Activated B cell treated with CpG ODN at 0.5 μM for 24 hours (primary cell): ENCODE measurements at regions not wholly inside any gene's neighbourhood (a gene's known extent, or its start where the extent isn't known, plus 50 kb on each side); places are given as distances from the start of the nearest gene placed in this dataset.
"Not testable (repeated sequence)": the region's sequence is repeated elsewhere in the genome, so short reads cannot be mapped to it uniquely, and the experiment has no call there.

Experiments
- ATAC-seq: fragments of 200-7000 bp; cut with Tn5 transposase; one replicate; pipeline ENCODE4 v1.10.0; 2021; ENCODE audit warnings: low read depth, mild to moderate bottlenecking, moderate library complexity
- CTCF ChIA-PET: fragments of 350-600 bp; sonication (Branson Sonifier 250); formaldehyde crosslinking; loops from one replicate; lab custom pipeline; 2021; ENCODE audit warnings: antibody characterized with exemption; lab: Charles Lee
- POLR2A ChIA-PET: fragments of 350-600 bp; sonication (Branson Sonifier 250); formaldehyde crosslinking; loops from one replicate; lab custom pipeline; 2021; ENCODE audit warnings: antibody characterized with exemption; lab: Charles Lee
- DNase-seq: peaks from one replicate; pipeline ENCODE4 v3.0.0; 2022
- H3K27ac Mint-ChIP-seq: one replicate; pipeline ENCODE4 v1.8.0; 2020; ENCODE audit warnings: mixed read lengths
- H3K27me3 Mint-ChIP-seq: one replicate; pipeline ENCODE4 v1.8.0; 2021; ENCODE audit warnings: mixed read lengths
- H3K36me3 Mint-ChIP-seq: one replicate; pipeline ENCODE4 v1.8.0; 2021; ENCODE audit warnings: low read depth, mixed read lengths
- H3K4me1 Mint-ChIP-seq: one replicate; pipeline ENCODE4 v1.8.0; 2021; ENCODE audit warnings: mixed read lengths
- H3K4me3 Mint-ChIP-seq: one replicate; pipeline ENCODE4 v1.8.0; 2020; ENCODE audit warnings: mild to moderate bottlenecking, mixed read lengths
- H3K9me3 Mint-ChIP-seq: one replicate; pipeline ENCODE4 v1.8.0; 2020; ENCODE audit warnings: mixed read lengths
- CTCF ChIP-seq: fragments of 200-600 bp; IDR thresholded peaks from one replicate; pipeline ENCODE4 v1.8.0; 2022; ENCODE audit warnings: antibody characterized with exemption, mild to moderate bottlenecking
- intact Hi-C: fragments of 100-400 bp; cut with micrococcal nuclease; formaldehyde crosslinking; loops from one replicate; pipeline ENCODE4 v1.15.1; 2024

- POLR2A ChIA-PET, result no interaction called here
- Mint-ChIP-seq H3K4me3 (no peak overlapping the region), H3K9me3 (peaks cover 5% of the 10 kb centered on the region), H3K36me3 (no peaks in the 10 kb centered on the region), H3K27me3 (peaks cover 4% of the 10 kb centered on the region), H3K27ac (no peak overlapping the region), H3K4me1 (no peaks in the 10 kb centered on the region)
- CTCF ChIA-PET, result no interaction called here
- intact Hi-C loops, result no loop called here
- TF ChIP-seq CTCF, result no peak
- no peak for ATAC-seq
- no peak for DNase-seq
Measured at GRCh38 chr9:2396622-2397285, 224.8 kb upstream of the VLDLR start.

GRCh38 chr9:2397875-2398274 lies 223.7 kb upstream of the VLDLR start:
- CTCF ChIA-PET, ATAC-seq: not testable (repeated sequence)

GRCh38 chr9:2401746-2402145 lies 219.8 kb upstream of the VLDLR start:
- CTCF ChIA-PET, ATAC-seq, DNase-seq, H3K27ac Mint-ChIP-seq, intact Hi-C loops, H3K4me1 Mint-ChIP-seq, H3K4me3 Mint-ChIP-seq, H3K36me3 Mint-ChIP-seq, H3K27me3 Mint-ChIP-seq, POLR2A ChIA-PET: not testable (repeated sequence)
- H3K9me3 Mint-ChIP-seq, result peaks cover 24% of the 10 kb centered on the region

More at GRCh38 chr9:2397875-2398274, 223.7 kb upstream of the VLDLR start:
- H3K9me3 Mint-ChIP-seq, result peaks cover 12% of the 10 kb centered on the region
- H3K27ac Mint-ChIP-seq, DNase-seq, intact Hi-C loops, POLR2A ChIA-PET, H3K27me3 Mint-ChIP-seq, H3K36me3 Mint-ChIP-seq, H3K4me3 Mint-ChIP-seq, H3K4me1 Mint-ChIP-seq: not testable (repeated sequence)

- ChIA-PET POLR2A (no interaction called here), CTCF (no interaction called here)
- peaks cover 24% of the 10 kb centered on the region for H3K9me3 Mint-ChIP-seq
- no peak for ATAC-seq
- intact Hi-C loops, result no loop called here
- H3K27me3 Mint-ChIP-seq, result peaks cover 2% of the 10 kb centered on the region
- H3K4me3 Mint-ChIP-seq, result no peak overlapping the region
- H3K27ac Mint-ChIP-seq, result no peak overlapping the region
- no peak for TF ChIP-seq CTCF
- no peaks in the 10 kb centered on the region for H3K4me1 Mint-ChIP-seq
- H3K36me3 Mint-ChIP-seq, result no peaks in the 10 kb centered on the region
- DNase-seq, result no peak
Measured at GRCh38 chr9:2403701-2404100, 217.9 kb upstream of the VLDLR start.

GRCh38 chr9:2406252-2406651 lies 215.3 kb upstream of the VLDLR start:
- TF ChIP-seq CTCF, result no peak
- ChIA-PET POLR2A (no interaction called here), CTCF (no interaction called here)
- H3K9me3 Mint-ChIP-seq, result peaks cover 22% of the 10 kb centered on the region
- no peak for DNase-seq
- intact Hi-C loops, result no loop called here
- no peak for ATAC-seq
- H3K4me3 Mint-ChIP-seq, result no peak overlapping the region
- no peaks in the 10 kb centered on the region for H3K4me1 Mint-ChIP-seq
- H3K27me3 Mint-ChIP-seq, result no peaks in the 10 kb centered on the region
- no peak overlapping the region for H3K27ac Mint-ChIP-seq
- no peaks in the 10 kb centered on the region for H3K36me3 Mint-ChIP-seq

GRCh38 chr9:2407450-2407849 lies 214.1 kb upstream of the VLDLR start:
- no peak for TF ChIP-seq CTCF
- ChIA-PET CTCF (no interaction called here), POLR2A (no interaction called here)
- Mint-ChIP-seq H3K4me3 (no peak overlapping the region), H3K4me1 (no peaks in the 10 kb centered on the region), H3K9me3 (peaks cover 17% of the 10 kb centered on the region), H3K27ac (no peak overlapping the region), H3K36me3 (no peaks in the 10 kb centered on the region), H3K27me3 (no peaks in the 10 kb centered on the region)
- intact Hi-C loops, result no loop called here
- no peak for DNase-seq
- no peak for ATAC-seq
